ENCODE measurements at regions not wholly inside any gene's neighbourhood (a gene's known extent, or its start where the extent isn't known, plus 50 kb on each side); places are given as distances from the start of the nearest gene placed in this dataset.

DNA sequence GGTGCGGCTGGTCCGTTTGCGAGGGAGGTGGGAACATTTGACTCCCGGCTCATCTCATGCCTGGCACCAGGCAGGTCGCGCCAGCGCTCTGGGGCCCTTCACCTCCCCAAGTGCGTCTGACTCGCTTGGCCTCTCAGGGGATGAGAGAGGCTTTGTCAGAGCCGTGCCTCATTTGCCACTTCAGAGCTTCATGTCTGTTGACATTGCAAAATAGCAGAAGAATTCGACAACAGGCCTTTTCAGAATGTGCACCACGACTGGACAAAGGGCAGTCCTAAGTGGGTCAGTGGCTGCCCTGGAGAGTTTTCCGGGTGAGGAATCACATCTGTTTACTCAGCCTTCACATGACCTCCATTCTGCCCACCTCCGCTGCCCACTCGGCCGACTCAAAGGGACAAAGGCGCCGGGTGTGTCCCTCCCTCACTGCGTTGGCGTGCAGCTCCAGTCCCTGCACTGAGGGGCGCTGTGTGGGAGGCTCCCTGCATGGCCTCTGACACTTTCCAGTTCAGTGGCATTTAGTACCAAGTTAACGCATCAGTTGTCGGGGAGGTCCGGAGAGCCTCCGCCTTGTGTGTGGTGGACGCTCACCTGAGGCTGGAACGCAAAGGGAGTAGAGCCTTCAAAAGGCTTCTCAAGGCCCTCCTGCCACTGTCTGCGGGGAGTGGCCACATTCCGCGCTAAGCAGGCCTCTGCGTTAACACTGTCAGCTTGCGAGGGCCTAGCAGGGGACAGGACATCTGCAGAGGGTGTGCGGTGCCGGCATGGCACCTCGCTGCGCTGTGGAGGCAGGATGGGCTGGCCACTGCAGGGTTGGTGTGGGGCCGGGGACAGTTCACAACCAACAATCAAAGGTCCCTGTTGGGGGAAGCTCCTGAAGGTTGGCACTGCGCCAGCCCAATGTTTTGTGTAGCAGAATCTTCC is 171.5 kb downstream of the NXNL2 start (continued):
- TF ChIP-seq, protein P1, sequence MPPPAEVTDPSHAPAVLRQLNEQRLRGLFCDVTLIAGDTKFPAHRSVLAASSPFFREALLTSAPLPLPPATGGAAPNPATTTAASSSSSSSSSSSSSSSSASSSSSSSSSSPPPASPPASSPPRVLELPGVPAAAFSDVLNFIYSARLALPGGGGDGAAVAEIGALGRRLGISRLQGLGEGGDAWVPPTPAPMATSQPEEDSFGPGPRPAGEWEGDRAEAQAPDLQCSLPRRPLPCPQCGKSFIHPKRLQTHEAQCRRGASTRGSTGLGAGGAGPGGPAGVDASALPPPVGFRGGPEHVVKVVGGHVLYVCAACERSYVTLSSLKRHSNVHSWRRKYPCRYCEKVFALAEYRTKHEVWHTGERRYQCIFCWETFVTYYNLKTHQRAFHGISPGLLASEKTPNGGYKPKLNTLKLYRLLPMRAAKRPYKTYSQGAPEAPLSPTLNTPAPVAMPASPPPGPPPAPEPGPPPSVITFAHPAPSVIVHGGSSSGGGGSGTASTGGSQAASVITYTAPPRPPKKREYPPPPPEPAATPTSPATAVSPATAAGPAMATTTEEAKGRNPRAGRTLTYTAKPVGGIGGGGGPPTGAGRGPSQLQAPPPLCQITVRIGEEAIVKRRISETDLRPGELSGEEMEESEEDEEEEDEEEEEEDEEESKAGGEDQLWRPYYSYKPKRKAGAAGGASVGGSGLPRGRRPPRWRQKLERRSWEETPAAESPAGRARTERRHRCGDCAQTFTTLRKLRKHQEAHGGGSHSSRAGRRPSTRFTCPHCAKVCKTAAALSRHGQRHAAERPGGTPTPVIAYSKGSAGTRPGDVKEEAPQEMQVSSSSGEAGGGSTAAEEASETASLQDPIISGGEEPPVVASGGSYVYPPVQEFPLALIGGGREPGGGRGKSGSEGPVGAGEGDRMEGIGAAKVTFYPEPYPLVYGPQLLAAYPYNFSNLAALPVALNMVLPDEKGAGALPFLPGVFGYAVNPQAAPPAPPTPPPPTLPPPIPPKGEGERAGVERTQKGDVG (CRISPR knock-in tag; IDR thresholded peaks at IDR 0.05; ENCODE audit: borderline replicate concordance): peak; percentile 56; the same call in 1 of the 2 replicates
- peak; percentile 18; the same call in 1 of the 2 replicates for TF ChIP-seq MAZ (IDR thresholded peaks at IDR 0.05; ENCODE audit: borderline replicate concordance, low read depth, low read length)
- 0 out of 2 replicates have a peak, but pooled peaks have one; percentile 37 for TF ChIP-seq MAZ (CRISPR knock-in tag; IDR thresholded peaks at IDR 0.05; ENCODE audit: low read depth)
- TF ChIP-seq CEBPG (CRISPR knock-in tag; IDR thresholded peaks at IDR 0.05): peak; percentile 90
- no peak for TF ChIP-seq ZNF569 (CRISPR knock-in tag; IDR thresholded peaks at IDR 0.05; ENCODE audit: borderline replicate concordance)
- TF ChIP-seq ZNF704 (CRISPR knock-in tag; IDR thresholded peaks at IDR 0.05; ENCODE audit: borderline replicate concordance): no peak
- TF ChIP-seq, protein P2, sequence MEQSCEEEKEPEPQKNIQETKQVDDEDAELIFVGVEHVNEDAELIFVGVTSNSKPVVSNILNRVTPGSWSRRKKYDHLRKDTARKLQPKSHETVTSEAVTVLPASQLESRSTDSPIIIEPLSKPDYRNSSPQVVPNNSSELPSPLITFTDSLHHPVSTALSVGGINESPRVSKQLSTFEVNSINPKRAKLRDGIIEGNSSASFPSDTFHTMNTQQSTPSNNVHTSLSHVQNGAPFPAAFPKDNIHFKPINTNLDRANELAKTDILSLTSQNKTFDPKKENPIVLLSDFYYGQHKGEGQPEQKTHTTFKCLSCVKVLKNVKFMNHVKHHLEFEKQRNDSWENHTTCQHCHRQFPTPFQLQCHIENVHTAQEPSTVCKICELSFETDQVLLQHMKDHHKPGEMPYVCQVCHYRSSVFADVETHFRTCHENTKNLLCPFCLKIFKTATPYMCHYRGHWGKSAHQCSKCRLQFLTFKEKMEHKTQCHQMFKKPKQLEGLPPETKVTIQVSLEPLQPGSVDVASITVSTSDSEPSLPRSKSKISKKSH (CRISPR knock-in tag; IDR thresholded peaks at IDR 0.05; ENCODE audit: borderline replicate concordance): no peak
- no peak for TF ChIP-seq ATRX (CRISPR knock-in tag; IDR thresholded peaks at IDR 0.05; ENCODE audit: borderline replicate concordance)
- TF ChIP-seq ZFP36L1 (CRISPR knock-in tag; IDR thresholded peaks at IDR 0.05): peak; percentile 50; the same call in 1 of the 2 replicates
- TF ChIP-seq SP5 (CRISPR knock-in tag; IDR thresholded peaks at IDR 0.05; ENCODE audit: borderline replicate concordance, low read depth): peak; percentile 92
- peak; percentile 86 for TF ChIP-seq CREM (IDR thresholded peaks at IDR 0.05)
- no peak for TF ChIP-seq CREM (CRISPR knock-in tag; IDR thresholded peaks at IDR 0.05)
- peak; percentile 72 for TF ChIP-seq ZNF547 (CRISPR knock-in tag; IDR thresholded peaks at IDR 0.05)
- peak; percentile 80; the same call in 1 of the 2 replicates for TF ChIP-seq HHEX (CRISPR knock-in tag; IDR thresholded peaks at IDR 0.05)
- peak; percentile 77; the same call in 1 of the 2 replicates for TF ChIP-seq ZNF136 (CRISPR knock-in tag; IDR thresholded peaks at IDR 0.05; ENCODE audit: low read depth)
- TF ChIP-seq HES4 (CRISPR knock-in tag; IDR thresholded peaks at IDR 0.05; ENCODE audit: borderline replicate concordance): peak; percentile 71; the same call in 1 of the 2 replicates
- TF ChIP-seq IKZF4 (CRISPR knock-in tag; IDR thresholded peaks at IDR 0.05; ENCODE audit: borderline replicate concordance, low read depth, not compliant biosample characterization): no peak
- TF ChIP-seq NCOA1 (CRISPR knock-in tag; IDR thresholded peaks at IDR 0.05): 0 out of 2 replicates have a peak, but pooled peaks have one; percentile 33
- TF ChIP-seq, protein P3, sequence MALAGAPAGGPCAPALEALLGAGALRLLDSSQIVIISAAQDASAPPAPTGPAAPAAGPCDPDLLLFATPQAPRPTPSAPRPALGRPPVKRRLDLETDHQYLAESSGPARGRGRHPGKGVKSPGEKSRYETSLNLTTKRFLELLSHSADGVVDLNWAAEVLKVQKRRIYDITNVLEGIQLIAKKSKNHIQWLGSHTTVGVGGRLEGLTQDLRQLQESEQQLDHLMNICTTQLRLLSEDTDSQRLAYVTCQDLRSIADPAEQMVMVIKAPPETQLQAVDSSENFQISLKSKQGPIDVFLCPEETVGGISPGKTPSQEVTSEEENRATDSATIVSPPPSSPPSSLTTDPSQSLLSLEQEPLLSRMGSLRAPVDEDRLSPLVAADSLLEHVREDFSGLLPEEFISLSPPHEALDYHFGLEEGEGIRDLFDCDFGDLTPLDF (CRISPR knock-in tag; IDR thresholded peaks at IDR 0.05): no peak
- peak; percentile 77 for TF ChIP-seq POLR2G (IDR thresholded peaks at IDR 0.05; ENCODE audit: low read depth, low read length)
- 0 out of 2 replicates have a peak, but pooled peaks have one; percentile 32 for TF ChIP-seq ZNF33B (CRISPR knock-in tag; IDR thresholded peaks at IDR 0.05)
- peak; percentile 65 for TF ChIP-seq GABPB1 (CRISPR knock-in tag; IDR thresholded peaks at IDR 0.05)
